Kidney epithelial cell (primary cell): ENCODE measurements at regions not wholly inside any gene's neighbourhood (a gene's known extent, or its start where the extent isn't known, plus 50 kb on each side); places are given as distances from the start of the nearest gene placed in this dataset.

Experiments used
- DNase-seq: peaks from one replicate; pipeline ENCODE4 v3.0.0-alpha.2; 2010; ENCODE audit warnings: low read depth
- H3K27me3 ChIP-seq: 2 replicates; pipeline ENCODE4 v1.6.0; 2011; ENCODE audit warnings: low read length; ENCODE audit not compliant: control insufficient read depth, insufficient read depth
- H3K36me3 ChIP-seq: 2 replicates; pipeline ENCODE4 v1.5.1; 2011; ENCODE audit warnings: low read length; ENCODE audit not compliant: control insufficient read depth, insufficient read depth
- H3K4me3 ChIP-seq: 2 replicates; pipeline ENCODE4 v1.5.1; 2011; ENCODE audit warnings: low read depth, mild to moderate bottlenecking, control low read depth, low read length
- TF ChIP-seq, protein P1 (sequence below): IDR thresholded peaks from 2 replicates; pipeline ENCODE4 v1.5.1; 2011; ENCODE audit warnings: mild to moderate bottlenecking, moderate library complexity, low read length, control low read depth, inconsistent platforms; ENCODE audit not compliant: insufficient read depth, poor library complexity, severe bottlenecking

- TF ChIP-seq, protein P1, sequence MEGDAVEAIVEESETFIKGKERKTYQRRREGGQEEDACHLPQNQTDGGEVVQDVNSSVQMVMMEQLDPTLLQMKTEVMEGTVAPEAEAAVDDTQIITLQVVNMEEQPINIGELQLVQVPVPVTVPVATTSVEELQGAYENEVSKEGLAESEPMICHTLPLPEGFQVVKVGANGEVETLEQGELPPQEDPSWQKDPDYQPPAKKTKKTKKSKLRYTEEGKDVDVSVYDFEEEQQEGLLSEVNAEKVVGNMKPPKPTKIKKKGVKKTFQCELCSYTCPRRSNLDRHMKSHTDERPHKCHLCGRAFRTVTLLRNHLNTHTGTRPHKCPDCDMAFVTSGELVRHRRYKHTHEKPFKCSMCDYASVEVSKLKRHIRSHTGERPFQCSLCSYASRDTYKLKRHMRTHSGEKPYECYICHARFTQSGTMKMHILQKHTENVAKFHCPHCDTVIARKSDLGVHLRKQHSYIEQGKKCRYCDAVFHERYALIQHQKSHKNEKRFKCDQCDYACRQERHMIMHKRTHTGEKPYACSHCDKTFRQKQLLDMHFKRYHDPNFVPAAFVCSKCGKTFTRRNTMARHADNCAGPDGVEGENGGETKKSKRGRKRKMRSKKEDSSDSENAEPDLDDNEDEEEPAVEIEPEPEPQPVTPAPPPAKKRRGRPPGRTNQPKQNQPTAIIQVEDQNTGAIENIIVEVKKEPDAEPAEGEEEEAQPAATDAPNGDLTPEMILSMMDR = no peak
- Histone ChIP-seq H3K4me3 (no peak overlapping the region), H3K36me3 (no peaks in the 10 kb centered on the region), H3K27me3 (no peaks in the 10 kb centered on the region)
- DNase-seq = no peak
Measured at GRCh38 chr13:89751432-89751930, 1596.0 kb upstream of the MIR17HG start.

- DNase-seq = no peak
- H3K4me3 ChIP-seq = no peak overlapping the region
- TF ChIP-seq, protein P1 = no peak
- no peaks in the 10 kb centered on the region for H3K27me3 ChIP-seq
- H3K36me3 ChIP-seq = no peaks in the 10 kb centered on the region
Measured at GRCh38 chr13:89752394-89752793, 1595.1 kb upstream of the MIR17HG start.

- no peak overlapping the region for H3K4me3 ChIP-seq
- H3K36me3 ChIP-seq = no peaks in the 10 kb centered on the region
- no peak for DNase-seq
- TF ChIP-seq, protein P1 = no peak
- no peaks in the 10 kb centered on the region for H3K27me3 ChIP-seq
Measured at GRCh38 chr13:89755729-89756492, 1591.6 kb upstream of the MIR17HG start.

DNA sequence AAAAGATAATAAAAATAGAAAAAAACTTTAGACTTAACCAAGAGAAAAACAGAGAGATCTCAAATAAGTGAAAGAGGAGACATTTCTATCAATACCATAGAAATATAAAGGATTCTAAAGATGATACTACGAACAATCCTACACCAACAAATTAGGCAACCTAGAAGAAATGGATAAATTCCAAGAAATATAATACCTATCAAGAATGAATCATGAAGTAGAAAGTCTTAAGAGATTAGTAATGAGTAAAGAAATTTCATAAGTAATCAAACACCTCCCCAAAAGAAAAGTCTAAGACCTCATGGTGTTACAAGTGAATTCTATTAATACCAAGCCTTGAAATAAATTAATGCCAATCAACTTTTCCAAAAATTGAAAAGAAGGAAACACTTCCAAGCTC is 1584.5 kb upstream of the MIR17HG start:
- no peak overlapping the region for H3K4me3 ChIP-seq
- TF ChIP-seq, protein P1 = no peak
- no peak for DNase-seq
- H3K36me3 ChIP-seq = no peaks in the 10 kb centered on the region
- no peaks in the 10 kb centered on the region for H3K27me3 ChIP-seq

- TF ChIP-seq, protein P1 = no peak
- no peak for DNase-seq
- Histone ChIP-seq H3K36me3 (no peaks in the 10 kb centered on the region), H3K4me3 (no peak overlapping the region), H3K27me3 (no peaks in the 10 kb centered on the region)
Measured at GRCh38 chr13:89783221-89783755, 1564.2 kb upstream of the MIR17HG start.
